GM21825 (cell line): ENCODE measurements at regions not wholly inside any gene's neighbourhood (a gene's known extent, or its start where the extent isn't known, plus 50 kb on each side); places are given as distances from the start of the nearest gene placed in this dataset.
"Not testable (repeated sequence)": the region's sequence is repeated elsewhere in the genome, so short reads cannot be mapped to it uniquely, and the experiment has no call there.

Experiments used
- ATAC-seq: cut with Tn5 transposase; IDR thresholded peaks from one replicate; pipeline ENCODE4 v1.9.1; 2021; ENCODE audit warnings: mild to moderate bottlenecking, moderate library complexity; ENCODE audit not compliant: unreplicated experiment

DNA sequence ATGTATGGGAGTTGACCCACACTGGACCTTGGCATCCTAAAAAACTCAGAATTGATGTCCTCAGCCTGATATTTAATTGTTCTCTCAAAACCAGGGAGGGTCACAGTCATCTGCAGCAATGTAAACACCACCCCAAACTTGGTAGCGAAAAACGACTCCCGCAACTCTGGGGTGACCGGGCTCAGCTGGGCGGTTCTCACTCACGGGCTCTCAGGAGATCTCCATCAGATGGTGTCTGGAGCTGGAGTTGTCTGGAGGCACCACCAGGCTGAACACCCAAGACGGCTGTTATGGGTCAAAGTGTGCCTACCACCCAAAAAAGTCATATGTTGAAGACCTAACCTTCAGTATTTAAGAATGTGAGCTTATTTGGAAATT is 50.9 kb upstream of the NXT1 start:
- ATAC-seq, result no peak

DNA sequence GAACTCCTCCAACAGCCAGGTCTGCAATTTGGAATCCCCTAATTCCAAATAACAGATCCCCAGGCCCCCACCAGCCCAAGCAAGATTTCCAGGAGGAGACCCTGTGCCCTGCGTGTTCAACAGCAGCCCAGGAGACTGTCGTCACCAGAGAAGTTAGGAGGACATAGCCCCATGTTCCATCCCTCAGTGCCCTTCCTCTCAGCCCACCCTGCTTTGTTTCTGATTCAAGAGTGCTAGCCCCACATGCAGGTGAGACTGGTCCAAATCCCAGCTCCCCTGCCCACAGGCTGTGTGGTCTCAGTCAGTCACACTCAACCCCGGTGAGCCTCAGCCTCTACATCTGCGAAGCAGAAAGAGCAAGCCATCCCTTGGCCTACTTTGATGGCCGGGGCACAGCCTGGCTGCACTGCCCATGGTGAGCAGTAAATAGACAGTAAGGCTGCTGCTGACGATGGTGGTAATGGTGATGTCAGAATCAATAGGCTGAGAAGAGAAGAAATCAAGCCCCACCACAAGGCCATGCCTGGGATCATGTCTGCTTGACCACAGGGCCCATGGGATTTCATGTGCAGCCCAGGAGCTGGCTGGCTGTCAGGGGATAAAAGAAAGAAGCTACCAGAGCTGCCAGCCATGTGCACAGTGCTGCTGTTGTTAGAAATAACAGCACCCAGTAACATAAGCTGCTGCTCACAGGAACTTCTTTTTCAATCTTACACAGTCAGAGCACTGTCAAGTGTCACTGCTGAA is 51.5 kb upstream of the NXT1 start:
- ATAC-seq, result no peak

DNA sequence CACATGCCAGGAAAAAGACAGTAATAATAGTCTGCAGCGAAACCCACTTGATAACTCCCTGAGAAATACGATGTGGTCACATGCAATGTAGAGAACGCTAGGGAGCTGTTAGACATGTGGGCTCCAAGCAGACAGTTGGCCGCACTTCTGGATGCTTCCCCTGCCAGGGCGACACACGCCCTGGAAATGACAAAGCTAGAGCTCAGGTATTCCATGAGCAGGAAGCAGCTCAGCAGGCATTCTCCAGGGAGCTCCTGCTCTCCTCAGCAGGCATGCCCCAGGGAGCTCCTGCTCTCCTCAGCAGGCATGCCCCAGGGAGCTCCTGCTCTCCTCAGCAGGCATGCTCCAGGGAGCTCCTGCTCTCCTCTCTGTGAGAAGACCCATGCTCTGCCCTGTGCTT is 52.4 kb upstream of the NXT1 start:
- ATAC-seq, result no peak

GRCh38 chr20:23296841-23297701 is 53.5 kb upstream of the NXT1 start:
- no peak for ATAC-seq

GRCh38 chr20:23295934-23296333 is 54.7 kb upstream of the NXT1 start:
- ATAC-seq, result no peak

- ATAC-seq, result no peak
Observed at GRCh38 chr20:23294671-23295070, 55.9 kb upstream of the NXT1 start.

DNA sequence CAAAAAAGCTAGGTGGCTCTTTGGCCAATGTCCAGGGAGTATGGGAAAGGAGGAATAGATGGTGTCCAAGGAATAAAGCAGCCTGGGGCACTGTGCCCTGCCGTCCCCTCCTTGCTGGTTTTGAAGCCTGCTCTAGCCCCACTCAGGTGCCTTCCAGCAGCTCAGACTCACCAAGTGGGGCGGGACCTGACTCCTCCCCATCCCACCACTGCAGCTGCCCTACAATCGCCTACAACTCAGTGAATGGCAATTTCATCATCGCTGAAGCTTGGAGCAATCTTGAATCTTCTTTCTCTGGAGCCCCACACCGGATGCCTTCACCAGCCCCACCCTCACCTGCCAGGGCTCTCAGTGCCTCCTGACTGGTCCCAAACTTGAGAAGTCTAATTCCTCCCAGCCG is 56.4 kb upstream of the NXT1 start:
- no peak for ATAC-seq

GRCh38 chr20:23293689-23294088 is 56.9 kb upstream of the NXT1 start:
- no peak for ATAC-seq

- not testable (repeated sequence) for ATAC-seq
Observed at GRCh38 chr20:23292311-23292710, 58.3 kb upstream of the NXT1 start.

DNA sequence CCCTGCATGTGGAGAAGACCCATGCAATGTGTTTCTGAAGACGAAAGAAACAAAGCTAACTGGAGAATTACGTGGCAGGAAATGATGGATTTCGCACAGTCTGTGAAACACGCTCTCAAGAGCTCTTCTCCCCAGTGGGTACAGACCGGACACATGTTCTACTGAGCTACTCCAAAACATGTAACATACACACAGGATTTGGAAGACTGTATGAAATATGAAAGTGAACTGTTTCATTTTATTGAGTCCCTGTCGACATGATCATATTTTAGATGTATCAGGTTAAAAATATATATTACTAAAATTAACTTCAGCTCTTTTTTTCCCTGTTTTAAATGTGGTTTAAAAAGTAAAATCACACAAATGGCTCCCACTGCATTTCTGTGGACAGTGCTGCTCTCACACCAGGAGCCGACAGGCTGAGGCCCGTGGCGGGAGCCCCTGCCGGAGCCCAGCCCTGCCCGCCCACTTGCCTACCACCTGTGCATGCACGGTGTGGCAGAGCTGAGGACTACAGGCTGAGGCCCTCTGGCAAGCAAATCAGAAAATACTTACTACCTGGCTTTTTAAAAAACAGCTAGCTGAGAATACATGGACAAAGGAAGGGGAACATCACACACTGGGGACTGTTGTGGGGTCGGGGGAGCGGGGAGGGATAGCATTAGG is 58.9 kb upstream of the NXT1 start:
- no peak for ATAC-seq

- no peak for ATAC-seq
Observed at GRCh38 chr20:23290761-23291574, 59.6 kb upstream of the NXT1 start.

DNA sequence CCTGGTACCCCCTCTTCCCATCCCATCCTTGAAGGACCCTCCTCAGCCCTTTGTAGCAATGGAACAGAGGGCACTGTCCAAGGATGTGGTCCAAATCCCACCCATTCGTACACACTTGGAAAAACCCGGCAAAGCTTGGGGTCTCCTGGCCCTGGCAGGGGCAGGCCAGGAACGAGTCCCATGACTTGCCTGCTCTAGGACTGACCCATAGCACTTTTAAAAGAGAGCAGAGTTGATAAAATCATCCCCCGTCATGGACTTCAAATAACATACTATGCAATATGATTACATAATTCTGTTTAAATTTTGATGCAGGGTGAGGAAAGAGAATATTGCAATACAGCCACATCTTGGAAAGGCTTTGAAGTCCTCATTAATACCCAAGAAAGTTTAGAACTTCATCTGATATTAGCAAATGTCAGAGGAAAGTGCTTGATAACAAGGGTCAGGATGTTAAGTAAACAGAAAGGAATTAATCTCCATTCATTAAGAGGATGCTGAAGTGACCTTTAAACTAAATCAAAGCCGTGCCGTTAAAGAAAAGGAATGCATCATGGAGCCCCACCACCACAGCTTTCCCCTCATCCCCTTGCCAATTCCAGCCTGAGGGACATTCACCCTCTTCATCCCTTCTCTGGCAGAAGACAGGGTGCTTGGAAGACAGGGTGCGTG is 60.7 kb upstream of the NXT1 start:
- no peak for ATAC-seq

GRCh38 chr20:23289249-23289648 is 61.3 kb upstream of the NXT1 start:
- ATAC-seq, result no peak

DNA sequence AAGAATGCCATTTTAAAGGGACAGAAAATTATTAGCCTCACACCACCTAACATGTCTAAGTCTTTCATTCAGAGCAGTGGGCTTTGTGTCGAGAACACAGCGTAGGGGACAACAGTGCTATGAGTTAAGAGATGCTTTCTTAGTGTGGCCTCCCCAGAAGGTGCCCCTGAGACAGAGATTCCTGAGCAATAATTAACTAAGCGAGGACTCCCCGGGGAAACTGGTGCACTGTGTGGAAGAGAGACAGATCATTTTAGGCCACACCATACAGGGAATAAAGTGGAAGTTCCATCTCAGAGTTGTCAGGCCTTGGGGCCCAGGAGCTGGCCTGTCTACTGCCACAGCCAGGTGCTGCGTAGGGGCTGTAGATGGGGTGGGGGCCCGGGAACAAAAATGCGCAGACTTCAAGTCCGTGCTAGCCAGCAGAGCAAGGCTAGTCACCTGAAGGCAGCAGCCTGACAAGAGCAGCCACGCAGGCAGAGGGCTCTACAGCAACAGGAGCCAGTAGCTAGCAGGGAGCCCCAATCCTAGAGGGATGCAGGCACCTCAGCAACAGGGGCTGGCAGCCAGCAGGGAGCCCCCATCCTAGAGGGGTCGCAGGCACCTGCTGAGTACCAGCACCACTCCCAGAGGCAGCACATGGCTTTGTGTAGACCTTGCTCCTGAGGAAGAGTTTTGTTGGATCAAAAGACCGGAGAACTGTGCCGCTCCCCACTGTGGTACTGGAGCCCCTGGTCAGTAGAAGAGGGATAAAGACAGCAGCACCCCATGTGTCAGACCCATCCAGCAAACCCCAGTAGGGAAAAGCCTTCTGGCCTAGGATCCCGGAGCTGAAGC is 63.0 kb upstream of the NXT1 start:
- no peak for ATAC-seq

GRCh38 chr20:23286346-23286745 is 64.2 kb upstream of the NXT1 start:
- no peak for ATAC-seq

GRCh38 chr20:23285536-23285935 is 65.1 kb upstream of the NXT1 start:
- no peak for ATAC-seq

- no peak for ATAC-seq
Observed at GRCh38 chr20:23284009-23284408, 66.6 kb upstream of the NXT1 start.

- no peak for ATAC-seq
Observed at GRCh38 chr20:23283096-23283850, 67.3 kb upstream of the NXT1 start.

DNA sequence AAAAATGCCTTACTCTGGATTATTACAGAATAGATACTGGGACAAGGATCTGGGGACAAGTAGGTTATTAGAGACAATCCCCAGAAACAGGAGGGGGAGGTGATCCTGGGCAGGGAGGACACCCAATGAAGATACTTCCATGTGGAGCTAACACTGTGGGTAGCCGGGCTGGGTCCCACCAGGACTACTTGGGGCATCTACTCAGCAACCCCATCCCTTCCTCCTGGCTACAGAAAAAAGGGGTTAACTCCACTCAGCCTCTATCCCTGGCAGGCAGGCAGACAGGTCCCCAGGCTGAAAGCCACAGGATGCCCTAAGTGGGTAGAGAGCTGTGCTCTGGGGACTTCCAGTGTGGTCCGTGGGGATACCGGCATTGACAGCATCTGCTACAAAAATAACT is 68.0 kb upstream of the NXT1 start:
- ATAC-seq, result no peak
